Esophagus muscularis mucosa (tissue), 4 donors: ENCODE measurements at regions not wholly inside any gene's neighbourhood (a gene's known extent, or its start where the extent isn't known, plus 50 kb on each side); places are given as distances from the start of the nearest gene placed in this dataset.
A peak's percentile ranks its signal among the peaks of the same experiment; 100 is the strongest.

ENCODE experiments used
- DNase-seq: peaks from one replicate; pipeline ENCODE4 v3.0.0-alpha.2; 2017; ENCODE audit errors: extremely low spot score
- H3K27ac ChIP-seq, 4 donors: fragments of 200-600 bp; sonication (generic); replicated peaks in 1 of 4; 1 replicate in 3 of 4; 2 replicates in 1 of 4; pipeline ENCODE4 v1.5.1; 2016 to 2019; ENCODE audit warnings: mild to moderate bottlenecking in 1 of 4
- H3K27me3 ChIP-seq, 4 donors: fragments of 200-600 bp; sonication (generic); one replicate each; pipeline versions ENCODE4 v1.5.1 to v1.6.0; 2016 to 2019
- H3K36me3 ChIP-seq, 4 donors: fragments of 200-600 bp; sonication (generic); one replicate each; pipeline ENCODE4 v1.5.1; 2016 to 2019
- H3K4me1 ChIP-seq, 4 donors: fragments of 200-600 bp; sonication (generic); one replicate each; pipeline ENCODE4 v1.5.1; 2016 to 2019
- H3K4me3 ChIP-seq, 4 donors: fragments of 200-600 bp; sonication (generic); 1 replicate in 2 of 4; 2 replicates in 2 of 4; pipeline ENCODE4 v1.5.1; 2016 to 2019; ENCODE audit warnings: mild to moderate bottlenecking in 4 of 4, moderate library complexity in 1 of 4
- H3K9me3 ChIP-seq, 4 donors: fragments of 200-600 bp; sonication (generic); 1 replicate in 3 of 4; 2 replicates in 1 of 4; pipeline ENCODE4 v1.5.1; 2016 to 2019
- CTCF ChIP-seq, 3 experiments: fragments of 200-600 bp in 2 of 3; fragments of 450-650 bp in 1 of 3; sonication (generic) in 2 of 3; IDR thresholded peaks; one replicate each; pipeline ENCODE4 v1.5.1; 2017 to 2019; ENCODE audit warnings: antibody characterized with exemption in 3 of 3, mild to moderate bottlenecking in 2 of 3, moderate library complexity in 1 of 3
- EP300 ChIP-seq: sonication (generic); formaldehyde crosslinking; IDR thresholded peaks from one replicate; pipeline ENCODE4 v1.6.1; 2017; ENCODE audit warnings: antibody characterized with exemption
- POLR2A ChIP-seq: fragments of 450-650 bp; IDR thresholded peaks from one replicate; pipeline ENCODE4 v1.6.1; 2017; ENCODE audit warnings: antibody characterized with exemption, moderate library complexity, mild to moderate bottlenecking, low read depth
- POLR2AphosphoS5 ChIP-seq, 2 donors: sonication (generic); formaldehyde crosslinking; IDR thresholded peaks; one replicate each; pipeline ENCODE4 v1.6.1; 2017; ENCODE audit warnings: antibody characterized with exemption in 2 of 2
- WGBS: methylation state at CpG from one replicate; pipeline ENCODE4 v1.1.5; 2018; 5-methylcytosine and 5-hydroxymethylcytosine counted together
- intact Hi-C: fragments of 100-400 bp; cut with DNase I; formaldehyde crosslinking; loops from one replicate; pipeline ENCODE4 v1.15.1; 2023

DNA sequence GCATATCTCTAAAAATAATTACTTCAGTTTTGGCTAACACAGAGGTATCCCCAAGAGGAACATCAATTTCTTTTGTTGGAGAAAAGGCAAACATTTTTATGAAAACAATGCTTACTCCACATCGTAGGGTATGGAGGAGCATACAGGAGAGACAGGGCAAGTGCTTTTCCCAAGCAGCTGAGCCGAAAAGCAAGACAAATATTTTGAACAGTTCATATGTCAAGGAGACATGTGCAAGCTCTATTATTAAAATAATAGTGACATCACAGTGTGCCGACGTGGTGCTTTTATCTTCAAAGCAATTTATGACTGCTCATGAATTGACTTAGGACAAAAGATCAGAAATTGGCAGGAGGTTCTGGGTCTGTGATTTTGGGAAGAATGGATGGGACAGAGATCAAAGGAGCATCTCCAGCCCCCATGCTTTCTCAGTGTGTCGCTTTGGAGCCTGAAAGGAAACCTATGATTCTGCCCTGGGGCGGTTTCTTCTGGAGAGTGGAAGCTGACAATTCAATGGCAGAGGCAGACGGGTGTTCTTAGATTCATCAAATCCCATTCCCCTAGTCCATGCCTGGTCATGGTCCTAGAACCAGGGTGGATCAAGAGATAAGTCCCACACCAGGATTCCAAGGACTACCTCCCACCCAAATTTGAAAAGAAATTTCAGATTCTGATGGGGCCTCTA lies 97.1 kb downstream of the JCAD start:
- no peak for DNase-seq
- Histone ChIP-seq H3K4me1 (peaks cover 7 to 40% (median 25%) of the 10 kb centered on the region in 4 donors), H3K4me3 (no peak overlapping the region), H3K36me3 (no peaks in the 10 kb centered on the region), H3K9me3 (no peaks in the 10 kb centered on the region), H3K27ac (no peak overlapping the region), H3K27me3 (no peaks in the 10 kb centered on the region)
- TF ChIP-seq EP300 (no peak), POLR2A (no peak), POLR2AphosphoS5 (IDR thresholded peaks at IDR 0.05) (no peak), CTCF (IDR thresholded peaks at IDR 0.05) (no peak)
- intact Hi-C loops = no loop called here
- 48% methylated on average over 7 of the region's 7 CpGs for WGBS

DNA sequence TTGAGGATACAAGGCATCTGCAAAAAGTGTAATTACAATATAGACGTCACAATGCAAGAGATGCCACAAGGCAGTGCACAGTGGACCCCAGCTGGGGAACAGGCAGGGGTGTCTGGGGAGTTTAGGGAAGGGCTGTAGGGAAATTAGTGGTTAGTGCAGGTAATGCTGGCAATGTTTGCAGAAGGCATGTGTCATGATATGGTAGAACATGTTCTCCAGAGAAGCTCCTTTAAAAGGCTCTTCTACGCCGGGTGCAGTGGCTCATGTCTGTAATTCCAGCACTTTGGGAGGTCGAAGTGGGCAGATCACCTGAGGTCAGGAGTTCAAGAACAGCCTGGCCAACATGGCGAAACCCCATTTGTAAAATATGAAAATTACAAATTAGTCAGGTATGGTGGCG lies 98.0 kb downstream of the JCAD start:
- H3K36me3 ChIP-seq = no peaks in the 10 kb centered on the region
- H3K27me3 ChIP-seq = no peaks in the 10 kb centered on the region
- peaks cover 7 to 40% (median 26%) of the 10 kb centered on the region in 4 donors for H3K4me1 ChIP-seq
- DNase-seq = no peak
- H3K9me3 ChIP-seq = peaks cover 0 to 3% (median 0%) of the 10 kb centered on the region in 4 donors
- no peak overlapping the region for H3K27ac ChIP-seq
- intact Hi-C loops = no loop called here
- TF ChIP-seq POLR2A = no peak
- no peak for TF ChIP-seq CTCF (IDR thresholded peaks at IDR 0.05)
- no peak overlapping the region for H3K4me3 ChIP-seq
- WGBS = 94% methylated on average over 6 of the region's 6 CpGs

- Histone ChIP-seq H3K4me1 (peaks cover 7 to 40% (median 26%) of the 10 kb centered on the region in 4 donors), H3K27me3 (no peaks in the 10 kb centered on the region), H3K36me3 (no peaks in the 10 kb centered on the region), H3K9me3 (peaks cover 0 to 4% (median 0%) of the 10 kb centered on the region in 4 donors), H3K27ac (no peak overlapping the region), H3K4me3 (no peak overlapping the region)
- no peak for DNase-seq
- 94% methylated on average over 3 of the region's 3 CpGs for WGBS
- intact Hi-C loops = no loop called here
- TF ChIP-seq CTCF (IDR thresholded peaks at IDR 0.05) (no peak), POLR2A (no peak), POLR2AphosphoS5 (IDR thresholded peaks at IDR 0.05) (no peak), EP300 (no peak)
Observed at GRCh38 chr10:29960261-29960660, 99.1 kb downstream of the JCAD start.

DNA sequence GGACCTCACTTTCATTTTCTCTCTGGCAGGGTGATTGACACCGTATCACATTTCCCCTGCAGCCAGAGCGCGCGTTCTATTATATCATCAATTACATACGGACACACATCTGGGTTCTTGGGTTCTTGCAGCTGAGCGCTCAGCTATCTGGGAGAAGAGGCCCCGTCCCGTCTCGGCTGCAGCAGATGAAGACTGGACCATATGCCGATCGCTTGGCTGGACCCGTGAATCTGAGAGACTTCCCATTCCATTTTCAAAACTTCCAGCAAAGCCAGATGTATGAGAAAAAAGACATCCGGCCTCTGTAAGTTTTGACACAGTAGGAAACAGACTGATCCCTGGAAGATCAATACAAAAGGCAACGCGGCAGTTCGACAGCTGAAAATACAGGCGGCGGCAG lies 99.8 kb downstream of the JCAD start:
- TF ChIP-seq POLR2AphosphoS5 (IDR thresholded peaks at IDR 0.05) = no peak
- no peak for TF ChIP-seq CTCF (IDR thresholded peaks at IDR 0.05)
- no peak for TF ChIP-seq EP300
- TF ChIP-seq POLR2A = no peak
- no peaks in the 10 kb centered on the region for H3K27me3 ChIP-seq
- no peak overlapping the region for H3K27ac ChIP-seq
- no peaks in the 10 kb centered on the region for H3K36me3 ChIP-seq
- peaks cover 7 to 40% (median 26%) of the 10 kb centered on the region in 4 donors for H3K4me1 ChIP-seq
- 60% methylated on average over 18 of the region's 18 CpGs for WGBS
- peaks cover 0 to 4% (median 0%) of the 10 kb centered on the region in 4 donors for H3K9me3 ChIP-seq
- intact Hi-C loops = no loop called here
- H3K4me3 ChIP-seq = no peak overlapping the region
- no peak for DNase-seq

- H3K9me3 ChIP-seq = peaks cover 0 to 4% (median 0%) of the 10 kb centered on the region in 4 donors
- H3K27ac ChIP-seq = peak overlapping the region; percentile 68 to 79 (median 74)
- H3K4me1 ChIP-seq = peaks cover 7 to 40% (median 29%) of the 10 kb centered on the region in 4 donors
- H3K36me3 ChIP-seq = no peaks in the 10 kb centered on the region
- 83% methylated on average over 4 of the region's 4 CpGs for WGBS
- H3K27me3 ChIP-seq = no peaks in the 10 kb centered on the region
- no peak for DNase-seq
- no peak overlapping the region for H3K4me3 ChIP-seq
- no peak for TF ChIP-seq CTCF (IDR thresholded peaks at IDR 0.05)
- no peak for TF ChIP-seq EP300
- no peak for TF ChIP-seq POLR2A
- no peak for TF ChIP-seq POLR2AphosphoS5 (IDR thresholded peaks at IDR 0.05)
- intact Hi-C loops = no loop called here
Observed at GRCh38 chr10:29958440-29958839, 100.9 kb downstream of the JCAD start.
